PFSK-1 (cell line): ENCODE measurements at regions not wholly inside any gene's neighbourhood (a gene's known extent, or its start where the extent isn't known, plus 50 kb on each side); places are given as distances from the start of the nearest gene placed in this dataset.

Source experiments
- FOXP2 ChIP-seq: optimal IDR thresholded peaks from 2 replicates; pipeline ENCODE3; 2011; ENCODE audit warnings: borderline replicate concordance, control low read depth, inconsistent platforms; ENCODE audit not compliant: insufficient read depth; ENCODE audit errors: extremely low read length, extremely low read depth
- POLR2AphosphoS5 ChIP-seq: IDR thresholded peaks from 2 replicates; pipeline ENCODE4 v1.6.1; 2012; ENCODE audit warnings: low read depth, mild to moderate bottlenecking, control low read depth, low read length, moderate library complexity
- REST ChIP-seq, 2 experiments: IDR thresholded peaks; 2 replicates each; pipeline versions ENCODE4 v1.6.1 to v1.8.0; 2011 to 2012; ENCODE audit warnings: low read depth in 2 of 2, low read length in 2 of 2, control low read depth in 1 of 2, inconsistent platforms in 1 of 2, mild to moderate bottlenecking in 1 of 2, moderate library complexity in 1 of 2; ENCODE audit not compliant: insufficient read depth in 1 of 2
- SIN3A ChIP-seq: IDR thresholded peaks from 2 replicates; pipeline ENCODE4 v1.6.1; 2012; ENCODE audit warnings: mild to moderate bottlenecking, low read length, moderate library complexity, borderline replicate concordance; ENCODE audit not compliant: insufficient read depth
- TAF1 ChIP-seq: IDR thresholded peaks from 2 replicates; pipeline ENCODE4 v1.6.1; 2012; ENCODE audit warnings: low read length, control low read depth, borderline replicate concordance; ENCODE audit not compliant: insufficient read depth

GRCh38 chr15:62520887-62521286, 355.8 kb upstream of the C2CD4B start:
- TF ChIP-seq POLR2AphosphoS5 (no peak), SIN3A (no peak), TAF1 (no peak), REST (IDR thresholded peaks at IDR 0.05; ENCODE audit: insufficient read depth in 1 of 2, low read depth in 2 of 2, low read length in 2 of 2) (no peak), FOXP2 (no peak)
